ENCODE measurements at regions not wholly inside any gene's neighbourhood (a gene's known extent, or its start where the extent isn't known, plus 50 kb on each side); places are given as distances from the start of the nearest gene placed in this dataset.

DNA sequence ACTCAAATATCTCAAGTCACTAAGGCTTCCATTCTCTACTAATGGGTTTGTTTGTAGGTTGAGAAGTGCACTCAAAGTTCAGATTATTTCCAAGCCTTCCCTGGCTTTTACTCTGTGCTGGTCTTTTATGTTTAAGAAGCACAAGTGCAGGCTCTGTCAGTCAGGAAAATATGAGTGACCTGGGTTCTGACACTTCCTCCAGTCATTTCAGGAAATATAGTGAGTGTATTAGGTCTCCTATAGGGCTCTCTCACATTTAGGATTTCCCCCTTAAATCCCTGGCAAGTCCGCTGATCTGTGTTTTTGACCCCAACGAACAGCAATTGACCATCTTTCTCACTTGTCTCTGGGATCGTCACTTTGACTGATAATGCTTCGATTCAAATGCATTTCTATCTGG lies 210.2 kb downstream of the ARPP21 start:
- TF ChIP-seq CTCF (IDR thresholded peaks at IDR 0.05) = no peak
- H3K27ac ChIP-seq = no peak overlapping the region
- H3K36me3 ChIP-seq = no peaks in the 10 kb centered on the region
- H3K4me1 ChIP-seq = no peaks in the 10 kb centered on the region
- DNase-seq (ENCODE audit: low spot score in 2 of 2) = no peak
- no peak overlapping the region for H3K4me3 ChIP-seq
- H3K27me3 ChIP-seq = no peaks in the 10 kb centered on the region
- intact Hi-C loops (cut with DNase I) = no loop called here
- H3K9me3 ChIP-seq = no peaks in the 10 kb centered on the region

- Histone ChIP-seq H3K4me1 (no peaks in the 10 kb centered on the region), H3K4me3 (no peak overlapping the region), H3K27ac (no peak overlapping the region), H3K9me3 (no peaks in the 10 kb centered on the region), H3K36me3 (no peaks in the 10 kb centered on the region), H3K27me3 (no peaks in the 10 kb centered on the region)
- intact Hi-C loops (cut with DNase I) = no loop called here
- DNase-seq (ENCODE audit: low spot score in 2 of 2) = no peak
- TF ChIP-seq CTCF (IDR thresholded peaks at IDR 0.05) = no peak
Measured at GRCh38 chr3:35849963-35850362, 210.6 kb downstream of the ARPP21 start.

DNA sequence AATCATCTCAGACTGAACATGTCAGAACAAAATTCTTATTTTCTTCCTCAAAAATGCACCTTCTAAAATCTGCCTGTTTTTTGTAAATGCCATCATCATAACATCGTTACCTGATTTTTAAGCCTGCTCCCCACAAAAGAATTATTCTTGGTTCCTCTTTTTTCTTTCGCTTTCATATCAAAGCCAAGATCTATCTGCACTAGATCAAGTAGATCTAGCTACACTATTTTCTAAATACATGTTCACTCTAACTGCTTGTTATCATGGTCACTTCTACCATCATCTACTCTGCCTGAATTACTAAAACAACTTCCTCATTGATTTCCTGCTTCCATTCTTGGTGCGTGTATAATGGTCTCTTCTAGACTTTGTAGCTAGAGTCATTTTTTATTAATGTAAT lies 217.7 kb downstream of the ARPP21 start:
- no peaks in the 10 kb centered on the region for H3K36me3 ChIP-seq
- no peak overlapping the region for H3K4me3 ChIP-seq
- H3K27me3 ChIP-seq = no peaks in the 10 kb centered on the region
- no peak for DNase-seq (ENCODE audit: low spot score in 2 of 2)
- no peaks in the 10 kb centered on the region for H3K4me1 ChIP-seq
- intact Hi-C loops (cut with DNase I) = no loop called here
- TF ChIP-seq CTCF (IDR thresholded peaks at IDR 0.05) = no peak
- no peak overlapping the region for H3K27ac ChIP-seq
- no peaks in the 10 kb centered on the region for H3K9me3 ChIP-seq

DNA sequence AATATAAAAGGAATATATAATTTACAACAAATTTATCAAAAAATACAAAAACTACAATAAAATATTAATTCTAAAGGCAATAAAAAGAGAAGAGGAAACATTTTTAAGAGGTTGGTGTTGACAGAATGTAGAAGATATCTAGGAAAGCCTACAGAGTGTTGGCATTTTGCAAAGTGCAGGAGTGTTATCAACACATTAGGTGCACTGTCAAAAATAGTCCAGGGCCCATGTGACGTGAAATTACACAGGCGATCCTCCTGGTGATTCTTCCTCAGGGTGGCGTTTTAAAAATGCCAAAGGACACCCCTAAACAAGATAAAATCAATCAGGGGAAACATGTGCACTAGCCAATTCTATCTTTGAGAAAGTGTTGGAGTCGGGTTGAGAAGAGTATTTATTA lies 222.7 kb downstream of the ARPP21 start:
- no peak overlapping the region for H3K4me3 ChIP-seq
- no peaks in the 10 kb centered on the region for H3K4me1 ChIP-seq
- H3K27me3 ChIP-seq = no peaks in the 10 kb centered on the region
- DNase-seq (ENCODE audit: low spot score in 2 of 2) = no peak
- H3K9me3 ChIP-seq = no peaks in the 10 kb centered on the region
- H3K36me3 ChIP-seq = no peaks in the 10 kb centered on the region
- intact Hi-C loops (cut with DNase I) = no loop called here
- H3K27ac ChIP-seq = no peak overlapping the region
- no peak for TF ChIP-seq CTCF (IDR thresholded peaks at IDR 0.05)

- TF ChIP-seq CTCF (IDR thresholded peaks at IDR 0.05) = no peak
- no peaks in the 10 kb centered on the region for H3K4me1 ChIP-seq
- H3K27me3 ChIP-seq = no peaks in the 10 kb centered on the region
- H3K36me3 ChIP-seq = no peaks in the 10 kb centered on the region
- H3K27ac ChIP-seq = no peak overlapping the region
- intact Hi-C loops (cut with DNase I) = no loop called here
- H3K4me3 ChIP-seq = no peak overlapping the region
- no peak for DNase-seq (ENCODE audit: low spot score in 2 of 2)
- no peaks in the 10 kb centered on the region for H3K9me3 ChIP-seq
Measured at GRCh38 chr3:35864871-35865270, 225.5 kb downstream of the ARPP21 start.

- H3K27me3 ChIP-seq = no peaks in the 10 kb centered on the region
- no peaks in the 10 kb centered on the region for H3K4me1 ChIP-seq
- no peaks in the 10 kb centered on the region for H3K36me3 ChIP-seq
- no peak for DNase-seq (ENCODE audit: low spot score in 2 of 2)
- no peak for TF ChIP-seq CTCF (IDR thresholded peaks at IDR 0.05)
- H3K9me3 ChIP-seq = no peaks in the 10 kb centered on the region
- intact Hi-C loops (cut with DNase I) = no loop called here
- H3K27ac ChIP-seq = no peak overlapping the region
- no peak overlapping the region for H3K4me3 ChIP-seq
Measured at GRCh38 chr3:35867791-35868190, 228.5 kb downstream of the ARPP21 start.
